Muscle of arm (tissue), 1 donor: ENCODE measurements at regions not wholly inside any gene's neighbourhood (a gene's known extent, or its start where the extent isn't known, plus 50 kb on each side); places are given as distances from the start of the nearest gene placed in this dataset.
"Not testable (repeated sequence)": the region's sequence is repeated elsewhere in the genome, so short reads cannot be mapped to it uniquely, and the experiment has no call there.

Experiments
- DNase-seq: peaks from one replicate; pipeline ENCODE4 v3.0.0-alpha.2; 2013

DNA sequence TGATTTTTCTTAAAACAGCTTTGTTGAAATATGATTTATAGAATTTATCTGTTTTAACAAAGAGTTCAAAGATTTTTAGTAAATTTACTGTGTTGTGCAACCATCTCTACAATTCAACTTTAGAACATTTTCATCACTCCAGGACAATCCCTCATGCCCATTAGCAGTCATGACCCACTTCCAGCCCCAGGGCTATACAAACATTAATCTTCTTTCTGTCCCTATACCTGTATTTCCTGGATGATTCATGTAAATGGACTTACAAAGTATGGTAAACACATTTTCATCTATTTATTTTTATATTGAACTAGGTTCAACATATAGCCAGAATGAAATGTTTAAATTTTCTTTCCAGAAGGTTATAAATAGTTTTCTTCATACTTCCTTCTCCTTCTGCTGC is 127.8 kb upstream of the CCDC180 start:
- no peak for DNase-seq

DNA sequence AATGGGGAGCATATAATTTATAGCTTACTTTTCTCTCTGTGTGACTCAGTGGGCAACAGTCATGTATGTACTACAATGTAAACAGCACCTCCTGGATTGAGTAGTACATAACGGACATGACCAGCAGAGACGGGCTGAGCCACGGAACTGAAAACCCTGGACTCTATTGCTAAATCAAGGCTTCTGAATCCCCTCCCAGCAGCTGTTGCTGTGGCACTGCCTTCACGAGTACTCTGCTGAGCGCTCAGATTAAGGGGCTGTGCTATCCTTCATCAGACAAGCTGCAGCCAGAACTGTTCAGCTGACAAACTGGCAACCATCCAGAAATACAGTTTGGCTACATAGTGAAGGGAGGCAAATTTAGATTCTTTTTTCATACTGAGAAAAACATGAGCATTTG is 131.3 kb upstream of the CCDC180 start:
- DNase-seq, result peak; percentile 26

- not testable (repeated sequence) for DNase-seq
These were observed 129.2 kb upstream of the CTSV start for GRCh38 chr9:97168174-97168573.

DNA sequence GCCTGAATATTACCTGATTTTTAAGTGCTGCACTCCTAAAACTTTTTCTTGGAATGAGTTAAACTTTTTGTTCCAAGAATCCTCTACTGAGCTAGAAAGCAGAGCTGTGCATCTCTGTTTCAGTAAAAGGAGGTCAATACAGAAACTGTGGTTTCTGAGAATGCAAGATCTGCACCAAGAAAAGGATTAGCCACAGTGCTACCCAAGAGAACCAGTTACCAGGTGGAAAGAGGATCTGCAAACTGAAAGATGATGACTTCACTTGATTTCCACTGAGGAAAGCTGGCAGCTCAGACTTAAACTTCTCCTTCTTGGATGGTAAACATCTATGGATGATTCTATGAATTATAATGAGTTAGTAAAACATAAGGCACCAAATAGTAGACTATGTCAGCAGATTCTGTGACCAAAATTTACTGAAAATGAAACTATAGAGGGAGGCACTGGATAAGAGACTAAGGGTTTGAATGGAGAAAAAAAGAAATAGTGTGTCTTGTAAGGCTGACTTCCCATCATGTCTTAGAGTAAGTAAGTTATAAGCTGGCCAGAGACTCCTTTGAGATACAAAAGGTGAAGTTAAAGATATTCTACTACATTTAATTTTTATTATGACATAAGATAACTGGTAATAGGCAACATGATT is 127.7 kb upstream of the CTSV start:
- DNase-seq, result not testable (repeated sequence)

- no peak for DNase-seq
These were observed 121.3 kb upstream of the CTSV start for GRCh38 chr9:97160255-97160654.

GRCh38 chr9:97158722-97159121 is 119.8 kb upstream of the CTSV start:
- not testable (repeated sequence) for DNase-seq

GRCh38 chr9:97155441-97155840 is 116.5 kb upstream of the CTSV start:
- DNase-seq, result not testable (repeated sequence)

DNA sequence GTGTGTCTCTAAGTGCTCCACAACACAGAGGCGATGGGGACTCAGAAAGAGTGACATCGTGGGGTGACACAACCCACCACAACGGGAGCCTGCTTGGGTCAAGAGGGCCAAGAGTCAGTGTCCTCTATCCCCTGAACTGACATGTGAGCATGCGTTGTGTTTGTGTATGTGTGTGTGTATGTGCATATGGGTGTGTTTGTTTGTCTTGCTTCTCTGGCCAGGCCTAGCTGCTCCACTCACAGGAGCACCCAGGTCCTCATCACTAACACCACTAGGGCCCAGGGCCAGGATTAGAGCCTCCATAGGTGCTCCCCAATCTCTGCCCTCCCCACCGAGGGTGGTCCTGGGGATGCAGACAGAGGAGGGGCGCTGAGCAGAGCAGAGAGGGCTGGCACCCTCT is 115.0 kb upstream of the CTSV start:
- DNase-seq, result no peak

DNA sequence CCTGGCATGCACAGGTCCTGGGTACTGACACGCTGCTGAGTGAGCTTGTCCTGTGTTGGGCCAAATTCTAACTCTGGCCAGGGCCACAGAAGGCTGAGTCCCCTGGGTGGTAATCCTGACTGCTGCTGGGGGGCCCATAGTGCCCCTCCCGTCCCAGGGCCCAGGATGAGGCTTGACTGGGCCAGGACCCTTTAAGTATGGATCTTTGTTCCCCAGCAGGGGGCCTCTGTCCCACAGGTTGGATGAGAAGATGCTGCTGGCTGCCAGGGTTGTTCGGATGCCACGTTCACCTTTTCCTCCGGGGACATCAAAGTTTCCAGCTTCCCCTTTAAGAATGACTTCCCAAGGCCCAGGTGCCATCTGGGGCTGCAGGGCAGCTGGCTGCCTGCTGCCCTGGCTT is 114.2 kb upstream of the CTSV start:
- not testable (repeated sequence) for DNase-seq

DNA sequence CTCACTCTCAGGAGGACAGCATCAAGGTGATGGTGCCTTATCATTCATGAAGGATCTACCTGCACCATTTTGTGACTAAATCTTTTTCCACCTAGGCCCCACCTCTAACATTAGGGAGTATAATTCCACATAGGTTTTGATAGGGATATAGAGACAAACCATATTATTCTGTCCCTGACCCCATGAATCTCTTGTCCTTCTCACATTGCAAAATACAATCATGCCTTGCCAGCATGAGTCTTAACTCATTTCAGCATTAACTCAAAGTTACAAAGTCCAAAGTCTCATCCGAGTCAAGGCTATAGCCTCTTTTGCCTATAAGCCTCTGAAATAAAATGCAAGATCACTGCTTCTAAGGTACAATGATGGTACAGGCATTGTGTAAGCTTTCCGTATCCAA is 111.5 kb upstream of the CTSV start:
- DNase-seq, result not testable (repeated sequence)

GRCh38 chr9:97148428-97148827 is 109.5 kb upstream of the CTSV start:
- DNase-seq, result not testable (repeated sequence)

DNA sequence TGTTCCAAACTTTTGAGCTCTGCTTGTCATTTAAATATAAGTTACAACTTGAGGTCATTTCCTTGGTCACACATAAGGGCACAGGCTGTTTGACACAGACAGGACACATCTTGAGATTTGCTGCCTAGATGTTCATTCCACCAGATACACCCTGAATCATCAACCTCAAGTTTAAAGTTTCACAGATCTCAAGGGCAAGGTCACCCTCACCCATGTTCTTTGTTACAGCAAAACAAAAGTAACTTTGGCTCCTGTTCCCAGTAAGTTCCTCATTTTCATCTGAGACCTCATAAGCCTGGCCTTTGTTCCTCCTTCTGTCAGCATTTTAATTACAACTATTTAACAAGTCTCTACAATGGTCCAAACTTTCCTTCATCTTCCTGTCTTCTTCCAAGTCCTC is 106.7 kb upstream of the CTSV start:
- DNase-seq, result not testable (repeated sequence)

GRCh38 chr9:97140566-97140965 is 101.6 kb upstream of the CTSV start:
- no peak for DNase-seq

GRCh38 chr9:97136421-97136820 is 97.5 kb upstream of the CTSV start:
- no peak for DNase-seq

- DNase-seq, result not testable (repeated sequence)
These were observed 95.0 kb upstream of the CTSV start for GRCh38 chr9:97133966-97134365.

GRCh38 chr9:97132865-97133264 is 93.9 kb upstream of the CTSV start:
- no peak for DNase-seq

- DNase-seq, result not testable (repeated sequence)
These were observed 91.9 kb upstream of the CTSV start for GRCh38 chr9:97130864-97131263.

GRCh38 chr9:97130387-97130786 is 91.4 kb upstream of the CTSV start:
- DNase-seq, result not testable (repeated sequence)

GRCh38 chr9:97128919-97129318 is 90.0 kb upstream of the CTSV start:
- DNase-seq, result no peak

DNA sequence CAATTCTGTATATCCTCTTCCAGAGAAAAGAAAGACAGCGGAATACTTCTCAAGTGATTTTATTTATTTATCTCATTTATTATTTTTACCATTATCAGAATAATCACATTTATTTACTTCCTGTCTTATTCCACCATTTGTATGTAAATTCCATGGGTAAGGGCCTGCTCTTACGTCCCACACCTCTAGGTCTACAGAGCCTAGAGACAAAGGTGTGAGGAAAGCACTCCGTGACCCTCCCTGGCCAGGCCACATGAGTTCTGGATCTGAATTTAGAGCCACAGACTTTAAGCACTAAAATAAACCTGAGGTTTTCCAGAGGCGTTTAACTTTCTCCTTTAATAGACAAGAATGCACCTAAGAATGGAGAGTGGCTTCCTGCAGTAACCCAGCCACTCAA is 85.3 kb upstream of the CTSV start:
- no peak for DNase-seq

GRCh38 chr9:97110696-97111095 is 71.8 kb upstream of the CTSV start:
- no peak for DNase-seq

DNA sequence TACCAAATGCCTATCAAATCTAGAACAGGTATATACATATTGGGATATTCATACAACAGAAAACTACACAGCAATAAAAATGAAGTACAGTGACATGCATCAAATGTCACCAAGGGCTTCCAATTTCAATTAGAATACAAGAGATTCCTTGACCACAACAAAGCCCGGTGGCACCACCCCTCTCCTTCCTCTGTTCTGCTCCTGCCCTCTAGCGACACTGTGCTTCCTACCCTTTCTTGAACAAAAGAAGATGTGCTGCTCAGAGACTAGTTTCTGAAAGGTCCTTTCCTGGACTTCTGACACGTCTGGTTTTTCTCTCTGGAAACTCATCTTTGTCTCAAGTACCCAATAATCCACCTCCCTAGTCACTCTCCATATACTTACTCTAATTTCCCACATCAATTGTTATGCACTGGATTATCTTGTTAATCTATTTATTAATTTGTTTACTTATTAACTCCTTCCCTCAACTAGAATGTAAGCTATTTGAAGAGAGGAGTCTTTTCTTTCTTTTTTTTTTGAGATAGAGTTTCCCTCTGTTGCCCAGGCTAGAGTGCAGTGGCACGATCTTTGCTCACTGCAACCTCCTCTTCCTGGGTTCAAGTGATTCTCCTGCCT is 70.4 kb upstream of the CTSV start:
- no peak for DNase-seq

GRCh38 chr9:97105220-97105619 is 66.3 kb upstream of the CTSV start:
- not testable (repeated sequence) for DNase-seq
